ENCODE measurements at regions not wholly inside any gene's neighbourhood (a gene's known extent, or its start where the extent isn't known, plus 50 kb on each side); places are given as distances from the start of the nearest gene placed in this dataset.

GRCh38 chr9:135023786-135024405 is 63.6 kb upstream of the OLFM1 start:
- in situ Hi-C loops (cut with MboI): no loop called here
- CTCF ChIA-PET: no interaction called here
- FAIRE-seq: no peak

More at GRCh38 chr9:135023786-135024405, 63.6 kb upstream of the OLFM1 start:
- Histone ChIP-seq H3K9ac (ENCODE audit: control insufficient read depth, insufficient read depth, low read length) (no peak overlapping the region), H3K4me2 (ENCODE audit: control insufficient read depth, insufficient read depth) (no peak overlapping the region), H3K4me3 (no peak overlapping the region), H3K27ac (ENCODE audit: control insufficient read depth, insufficient read depth) (no peak overlapping the region), H4K20me1 (ENCODE audit: control insufficient read depth, insufficient read depth) (no peaks in the 10 kb centered on the region), H3K27me3 (replicated peaks in 1 of 2; ENCODE audit: control insufficient read depth in 2 of 2, insufficient read depth in 2 of 2, low read length in 1 of 2) (no peaks in the 10 kb centered on the region; a peak in 1 of 4 replicates), H3K4me1 (ENCODE audit: control insufficient read depth, insufficient read depth, low read length) (no peaks in the 10 kb centered on the region), H2AFZ (ENCODE audit: control insufficient read depth, low read depth, low read length) (no peak overlapping the region), H3K9me3 (replicated peaks; ENCODE audit: control insufficient read depth, insufficient read depth, low read length) (no peaks in the 10 kb centered on the region), H3K36me3 (ENCODE audit: control insufficient read depth in 2 of 2, insufficient read depth in 2 of 2, low read length in 1 of 2) (no peaks in the 10 kb centered on the region), H3K79me2 (ENCODE audit: control insufficient read depth, insufficient read depth, low read length) (no peaks in the 10 kb centered on the region)
- TF ChIP-seq USF2 (IDR thresholded peaks at IDR 0.05; ENCODE audit: borderline replicate concordance, low read depth, low read length) (no peak), WRNIP1 (IDR thresholded peaks at IDR 0.05; ENCODE audit: borderline replicate concordance, low read depth, low read length) (no peak), SRF (IDR thresholded peaks at IDR 0.05; ENCODE audit: low read depth in 2 of 2, low read length in 2 of 2) (no peak), NR2C2 (IDR thresholded peaks at IDR 0.05; ENCODE audit: borderline replicate concordance, control insufficient read depth, insufficient read length, low read depth) (no peak), CREB1 (IDR thresholded peaks at IDR 0.05; ENCODE audit: low read depth) (no peak), JUND (IDR thresholded peaks at IDR 0.05; ENCODE audit: low read depth, low read length) (no peak), SUPT20H (IDR thresholded peaks at IDR 0.05; ENCODE audit: borderline replicate concordance, control insufficient read depth, low read depth, low read length) (no peak), PAX8 (IDR thresholded peaks at IDR 0.05) (no peak), TCF12 (IDR thresholded peaks at IDR 0.05; ENCODE audit: low read depth, low read length) (no peak), ATF2 (IDR thresholded peaks at IDR 0.05; ENCODE audit: low read length) (no peak), ETV6 (conservative IDR thresholded peaks at IDR 0.05 in 1 of 2, IDR thresholded peaks at IDR 0.05 in 1 of 2; ENCODE audit: borderline replicate concordance in 1 of 2, low read depth in 1 of 2) (no peak)
- SMC1A ChIA-PET (ENCODE audit: uncharacterized antibody, unreplicated experiment): interaction anchor here (0.8 kb wide), 1 partner anchor 8 kb away, joined by 3 read pairs; no protein-coding TSS in a partner anchor
- no TSS peak for BruUV-seq (replicated peaks)
- intact Hi-C loops (cut with micrococcal nuclease; ENCODE audit: unreplicated experiment): no loop called here
- POLR2A ChIA-PET: no interaction called here
- WGBS (ENCODE audit: insufficient coverage, insufficient replicate concordance, low lambda C conversion rate, missing lambda C conversion rate): 29% methylated on average over 15 of the region's 15 CpGs
- no peak for ATAC-seq
- RAD21 ChIA-PET (ENCODE audit: unreplicated experiment): no interaction called here
- DNase-seq (ENCODE audit: low read depth, low spot score): no peak
